Kidney (tissue), 13 donors: ENCODE measurements at regions not wholly inside any gene's neighbourhood (a gene's known extent, or its start where the extent isn't known, plus 50 kb on each side); places are given as distances from the start of the nearest gene placed in this dataset.

Experiments used
- DNase-seq, 5 donors: peaks; one replicate each; pipeline ENCODE4 v3.0.0-alpha.2; 2013 to 2020
- FAIRE-seq: peaks from 2 replicates; lab custom pipeline; 2012; peaks lifted over from hg19 to GRCh38; lab: Jason Lieb, UNC
- H3K27ac ChIP-seq, 2 donors: one replicate each; pipeline ENCODE4 v1.7.0; 2013; ENCODE audit warnings: low read depth in 2 of 2, low read length in 2 of 2, inconsistent platforms in 1 of 2
- H3K27me3 ChIP-seq: one replicate; pipeline ENCODE4 v1.7.1; 2013; ENCODE audit warnings: low read length, inconsistent platforms; ENCODE audit not compliant: control insufficient read depth, insufficient read depth
- H3K36me3 ChIP-seq, 3 donors: one replicate each; pipeline versions ENCODE4 v1.7.0 to v1.7.1; 2013; ENCODE audit warnings: low read length in 3 of 3, control low read depth in 1 of 3, inconsistent platforms in 1 of 3; ENCODE audit not compliant: insufficient read depth in 3 of 3, control insufficient read depth in 2 of 3
- H3K4me1 ChIP-seq, 3 donors: one replicate each; pipeline versions ENCODE4 v1.7.0 to v1.7.1; 2013; ENCODE audit warnings: low read length in 3 of 3, inconsistent platforms in 1 of 3, low read depth in 1 of 3; ENCODE audit not compliant: control insufficient read depth in 2 of 3, insufficient read depth in 2 of 3
- H3K4me3 ChIP-seq, 3 donors: one replicate each; pipeline versions ENCODE4 v1.7.0 to v1.8.1; 2013; ENCODE audit warnings: low read length in 3 of 3, control low read depth in 1 of 3, inconsistent platforms in 1 of 3
- H3K9ac ChIP-seq, 3 donors: one replicate each; pipeline versions ENCODE4 v1.7.0 to v1.7.1; 2013; ENCODE audit warnings: low read length in 3 of 3, control low read depth in 1 of 3, inconsistent platforms in 1 of 3
- H3K9me3 ChIP-seq, 3 donors: one replicate each; pipeline versions ENCODE4 v1.7.0 to v1.7.1; 2013; ENCODE audit warnings: low read length in 3 of 3, control low read depth in 1 of 3, inconsistent platforms in 1 of 3; ENCODE audit not compliant: control insufficient read depth in 2 of 3, insufficient read depth in 1 of 3
- intact Hi-C: fragments of 100-400 bp; cut with DNase I; formaldehyde crosslinking; loops from one replicate; pipeline ENCODE4 v1.11.1; 2022
- TF ChIP-seq, protein P1 (sequence below): IDR thresholded peaks from 3 replicates; pipeline ENCODE4 v1.5.1; 2012; ENCODE audit warnings: mild to moderate bottlenecking, moderate library complexity, borderline replicate concordance; ENCODE audit not compliant: insufficient read depth; ENCODE audit errors: extremely low read depth
- donor health status: control.
- donor health status: control.
- donor health status: control.
- donor health status: control.
- donor health status: control.
- donor health status: DM: yes; HTN: yes; CAD: no.
- donor health status: Normal renal cell carcinoma (clear cell type).

GRCh38 chr11:25838918-25839625, 492.9 kb upstream of the ANO3 start:
- no peak overlapping the region for H3K4me3 ChIP-seq
- no peaks in the 10 kb centered on the region for H3K27me3 ChIP-seq
- intact Hi-C loops: no loop called here
- H3K9ac ChIP-seq: no peak overlapping the region
- H3K4me1 ChIP-seq: no peaks in the 10 kb centered on the region
- H3K36me3 ChIP-seq: no peaks in the 10 kb centered on the region
- no peak for DNase-seq
- H3K27ac ChIP-seq: no peak overlapping the region
- TF ChIP-seq, protein P1, sequence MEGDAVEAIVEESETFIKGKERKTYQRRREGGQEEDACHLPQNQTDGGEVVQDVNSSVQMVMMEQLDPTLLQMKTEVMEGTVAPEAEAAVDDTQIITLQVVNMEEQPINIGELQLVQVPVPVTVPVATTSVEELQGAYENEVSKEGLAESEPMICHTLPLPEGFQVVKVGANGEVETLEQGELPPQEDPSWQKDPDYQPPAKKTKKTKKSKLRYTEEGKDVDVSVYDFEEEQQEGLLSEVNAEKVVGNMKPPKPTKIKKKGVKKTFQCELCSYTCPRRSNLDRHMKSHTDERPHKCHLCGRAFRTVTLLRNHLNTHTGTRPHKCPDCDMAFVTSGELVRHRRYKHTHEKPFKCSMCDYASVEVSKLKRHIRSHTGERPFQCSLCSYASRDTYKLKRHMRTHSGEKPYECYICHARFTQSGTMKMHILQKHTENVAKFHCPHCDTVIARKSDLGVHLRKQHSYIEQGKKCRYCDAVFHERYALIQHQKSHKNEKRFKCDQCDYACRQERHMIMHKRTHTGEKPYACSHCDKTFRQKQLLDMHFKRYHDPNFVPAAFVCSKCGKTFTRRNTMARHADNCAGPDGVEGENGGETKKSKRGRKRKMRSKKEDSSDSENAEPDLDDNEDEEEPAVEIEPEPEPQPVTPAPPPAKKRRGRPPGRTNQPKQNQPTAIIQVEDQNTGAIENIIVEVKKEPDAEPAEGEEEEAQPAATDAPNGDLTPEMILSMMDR: no peak
- no peak for FAIRE-seq
- H3K9me3 ChIP-seq: no peaks in the 10 kb centered on the region

DNA sequence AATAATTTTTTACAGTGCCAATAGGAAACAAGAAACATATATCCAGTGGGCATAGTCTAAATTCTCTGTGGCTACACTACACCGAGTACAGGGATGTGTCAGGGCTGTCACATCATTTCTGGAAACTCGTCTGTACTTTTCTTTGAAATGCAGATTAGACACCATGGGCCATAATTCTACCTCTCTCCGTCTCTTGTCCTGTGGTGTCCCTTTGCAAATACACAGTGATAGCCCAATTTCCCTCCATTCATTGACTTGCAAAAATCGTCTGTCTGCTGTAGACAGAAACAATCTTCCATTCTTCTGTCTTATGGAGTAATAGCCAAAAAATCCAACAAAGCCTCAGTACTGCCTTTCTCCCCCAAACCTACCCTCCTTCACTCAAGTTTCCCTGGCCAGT, 487.1 kb upstream of the ANO3 start:
- intact Hi-C loops: no loop called here
- Histone ChIP-seq H3K4me1 (no peaks in the 10 kb centered on the region), H3K9ac (no peak overlapping the region), H3K9me3 (no peaks in the 10 kb centered on the region), H3K36me3 (no peaks in the 10 kb centered on the region), H3K27me3 (no peaks in the 10 kb centered on the region), H3K27ac (no peak overlapping the region), H3K4me3 (no peak overlapping the region)
- DNase-seq (no peak), FAIRE-seq (no peak)
- TF ChIP-seq, protein P1: no peak

DNA sequence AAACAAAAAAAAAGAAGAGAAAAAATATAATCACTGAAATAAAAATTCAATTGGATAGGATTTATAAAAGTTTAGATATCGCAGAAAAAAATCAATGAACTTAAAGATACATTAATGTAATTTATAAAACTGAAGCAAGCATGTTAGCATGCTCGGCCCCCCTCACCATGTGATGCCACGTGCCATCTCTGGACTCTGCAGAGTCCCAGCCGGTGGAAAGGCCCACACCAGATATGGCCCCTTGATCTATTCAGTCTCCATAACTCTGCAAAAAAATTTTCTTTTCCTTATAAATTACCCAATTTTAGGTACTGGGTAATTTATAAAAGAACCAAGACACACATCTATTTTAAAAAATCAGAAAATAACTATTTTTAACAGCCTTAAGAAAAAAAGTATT, 476.0 kb upstream of the ANO3 start:
- Histone ChIP-seq H3K27ac (no peak overlapping the region), H3K27me3 (no peaks in the 10 kb centered on the region), H3K9me3 (no peaks in the 10 kb centered on the region), H3K4me3 (no peak overlapping the region), H3K36me3 (no peaks in the 10 kb centered on the region), H3K9ac (no peak overlapping the region), H3K4me1 (peaks cover 0 to 4% (median 0%) of the 10 kb centered on the region in 3 donors)
- intact Hi-C loops: no loop called here
- DNase-seq: no peak
- TF ChIP-seq, protein P1: no peak
- no peak for FAIRE-seq

GRCh38 chr11:25859776-25860175, 472.2 kb upstream of the ANO3 start:
- TF ChIP-seq, protein P1: no peak
- intact Hi-C loops: no loop called here
- no peaks in the 10 kb centered on the region for H3K9me3 ChIP-seq
- H3K36me3 ChIP-seq: no peaks in the 10 kb centered on the region
- FAIRE-seq (no peak), DNase-seq (no peak)
- H3K4me1 ChIP-seq: peaks cover 0 to 4% (median 0%) of the 10 kb centered on the region in 3 donors
- no peak overlapping the region for H3K27ac ChIP-seq
- H3K4me3 ChIP-seq: no peak overlapping the region
- H3K27me3 ChIP-seq: no peaks in the 10 kb centered on the region
- no peak overlapping the region for H3K9ac ChIP-seq
